H1 (cell line): ENCODE measurements at regions not wholly inside any gene's neighbourhood (a gene's known extent, or its start where the extent isn't known, plus 50 kb on each side); places are given as distances from the start of the nearest gene placed in this dataset.
A peak's percentile ranks its signal among the peaks of the same experiment; 100 is the strongest.

Experiments
- CTCF ChIA-PET: fragments of 300-600 bp; sonication (Branson Sonifier 250); formaldehyde crosslinking; loops from one replicate; lab custom pipeline; 2021; ENCODE audit not compliant: partially characterized antibody; lab: Charles Lee
- POLR2A ChIA-PET: fragments of 300-600 bp; sonication (Branson Sonifier 250); formaldehyde crosslinking; loops from one replicate; lab custom pipeline; 2021; ENCODE audit warnings: inconsistent platforms; ENCODE audit not compliant: partially characterized antibody; lab: Charles Lee
- DNase-seq, 2 experiments: peaks; one replicate each; pipeline versions ENCODE4 v3.0.0 to v3.0.0-alpha.2; 2010 to 2022; ENCODE audit warnings: low spot score in 2 of 2, low read depth in 1 of 2, mixed read lengths in 1 of 2
- FAIRE-seq: peaks from 2 replicates; lab custom pipeline; 2011; peaks lifted over from hg19 to GRCh38; lab: Jason Lieb, UNC
- H2AFZ ChIP-seq: 2 replicates; pipeline ENCODE4 v1.8.1; 2012; ENCODE audit warnings: low read length, inconsistent platforms
- H2AK5ac ChIP-seq: 2 replicates; pipeline ENCODE4 v1.6.1; 2013; ENCODE audit warnings: low read depth, low read length
- H2BK120ac ChIP-seq: replicated peaks from 2 replicates; pipeline ENCODE3; 2013; ENCODE audit warnings: low read depth, low read length, inconsistent platforms
- H2BK12ac ChIP-seq: 2 replicates; pipeline ENCODE4 v1.6.1; 2013; ENCODE audit warnings: low read depth, low read length
- H2BK15ac ChIP-seq: 2 replicates; pipeline ENCODE4 v1.6.1; 2013; ENCODE audit warnings: low read length
- H2BK20ac ChIP-seq: 2 replicates; pipeline ENCODE4 v1.6.1; 2013; ENCODE audit warnings: low read length
- H2BK5ac ChIP-seq: 2 replicates; pipeline ENCODE4 v1.6.1; 2013; ENCODE audit warnings: low read depth, low read length
- H3K14ac ChIP-seq: 2 replicates; pipeline ENCODE4 v1.6.1; 2013; ENCODE audit warnings: inconsistent platforms; ENCODE audit not compliant: insufficient read length
- H3K18ac ChIP-seq: 2 replicates; pipeline ENCODE4 v1.6.1; 2013; ENCODE audit warnings: low read length; ENCODE audit errors: extremely low read depth
- H3K23ac ChIP-seq: 2 replicates; pipeline ENCODE4 v1.6.1; 2013; ENCODE audit warnings: inconsistent platforms; ENCODE audit not compliant: insufficient read length
- H3K23me2 ChIP-seq: 2 replicates; pipeline ENCODE4 v1.6.1; 2013; ENCODE audit warnings: low read depth, low read length
- H3K27ac ChIP-seq: 2 replicates; pipeline ENCODE4 v1.6.1; 2011; ENCODE audit warnings: low read depth, low read length, inconsistent platforms
- H3K27me3 ChIP-seq, 4 experiments: replicated peaks in 1 of 4; 1 replicate in 1 of 4; 2 replicates in 3 of 4; pipeline versions ENCODE4 v1.6.1 to v1.8.1; 2011 to 2013; ENCODE audit warnings: low read length in 3 of 4, mild to moderate bottlenecking in 3 of 4, inconsistent platforms in 2 of 4, mixed read lengths in 2 of 4, moderate library complexity in 1 of 4; ENCODE audit not compliant: control insufficient read depth in 3 of 4, insufficient read depth in 3 of 4; ENCODE audit errors: extremely low read depth in 1 of 4
- H3K36me3 ChIP-seq, 4 experiments: 2 replicates each; pipeline versions ENCODE4 v1.6.1 to v1.8.1; 2011 to 2013; ENCODE audit warnings: mild to moderate bottlenecking in 4 of 4, low read length in 3 of 4, moderate library complexity in 2 of 4, control low read depth in 1 of 4, inconsistent platforms in 1 of 4; ENCODE audit not compliant: insufficient read depth in 4 of 4, control insufficient read depth in 2 of 4
- H3K4ac ChIP-seq: replicated peaks from 2 replicates; pipeline ENCODE3; 2013; ENCODE audit warnings: low read length, low read depth, mixed read lengths, inconsistent platforms; ENCODE audit not compliant: insufficient read length
- H3K4me1 ChIP-seq, 4 experiments: replicated peaks in 1 of 4; 1 replicate in 1 of 4; 2 replicates in 3 of 4; pipeline versions ENCODE4 v1.6.1 to v1.8.1; 2011 to 2013; ENCODE audit warnings: low read length in 3 of 4, inconsistent platforms in 2 of 4, mixed read lengths in 1 of 4; ENCODE audit not compliant: insufficient read depth in 4 of 4, control insufficient read depth in 3 of 4
- H3K4me2 ChIP-seq, 2 experiments: 2 replicates each; pipeline versions ENCODE4 v1.6.1 to v1.8.1; 2011 to 2013; ENCODE audit warnings: low read depth in 2 of 2, low read length in 2 of 2, control low read depth in 1 of 2, inconsistent platforms in 1 of 2, mild to moderate bottlenecking in 1 of 2; ENCODE audit not compliant: insufficient read depth in 1 of 2
- H3K4me3 ChIP-seq, 4 experiments: fragments of 200-600, 300-600 bp in 1 of 4; sonication (generic), shearing (Covaris generic), sonication (Bioruptor Twin) in 1 of 4; 2 replicates each; pipeline versions ENCODE4 v1.5.1 to v1.8.1; 2011 to 2016; ENCODE audit warnings: low read length in 4 of 4, low read depth in 3 of 4, control low read depth in 2 of 4, inconsistent platforms in 2 of 4, mild to moderate bottlenecking in 2 of 4, mixed read lengths in 1 of 4, moderate library complexity in 1 of 4; ENCODE audit not compliant: insufficient read depth in 2 of 4; ENCODE audit errors: extremely low read depth in 1 of 4
- H3K56ac ChIP-seq: replicated peaks from 2 replicates; pipeline ENCODE3; 2013; ENCODE audit warnings: low read depth, mild to moderate bottlenecking, mixed read lengths, low read length, inconsistent platforms; ENCODE audit not compliant: insufficient read length
- H3K79me1 ChIP-seq: 2 replicates; pipeline ENCODE4 v1.6.1; 2013; ENCODE audit warnings: low read depth, low read length, control low read depth
- H3K79me2 ChIP-seq, 2 experiments: 2 replicates each; pipeline versions ENCODE4 v1.6.1 to v1.8.1; 2012 to 2013; ENCODE audit warnings: low read length in 2 of 2, mild to moderate bottlenecking in 2 of 2, inconsistent platforms in 1 of 2; ENCODE audit not compliant: insufficient read depth in 2 of 2, control insufficient read depth in 1 of 2
- H3K9ac ChIP-seq, 4 experiments: replicated peaks in 1 of 4; 1 replicate in 1 of 4; 2 replicates in 3 of 4; pipeline versions ENCODE4 v1.6.1 to v1.8.1; 2011 to 2013; ENCODE audit warnings: low read depth in 3 of 4, low read length in 3 of 4, control low read depth in 2 of 4, mild to moderate bottlenecking in 2 of 4, moderate library complexity in 2 of 4, inconsistent platforms in 1 of 4; ENCODE audit errors: extremely low read depth in 1 of 4
- H3K9me3 ChIP-seq, 2 experiments: 2 replicates each; pipeline versions ENCODE4 v1.6.1 to v1.8.1; 2012 to 2013; ENCODE audit warnings: mild to moderate bottlenecking in 2 of 2, moderate library complexity in 2 of 2, control low read depth in 1 of 2, inconsistent platforms in 1 of 2, low read depth in 1 of 2, low read length in 1 of 2, mixed read lengths in 1 of 2; ENCODE audit not compliant: insufficient read depth in 2 of 2
- H4K20me1 ChIP-seq, 2 experiments: replicated peaks in 1 of 2; 2 replicates each; pipeline versions ENCODE3 to v1.8.1; 2011 to 2013; ENCODE audit warnings: inconsistent platforms in 2 of 2, low read length in 2 of 2, mild to moderate bottlenecking in 1 of 2; ENCODE audit not compliant: insufficient read depth in 2 of 2, control insufficient read depth in 1 of 2
- H4K5ac ChIP-seq: 2 replicates; pipeline ENCODE4 v1.6.1; 2013; ENCODE audit warnings: low read length, low read depth, mixed read lengths, inconsistent platforms; ENCODE audit not compliant: insufficient read length
- H4K8ac ChIP-seq: 2 replicates; pipeline ENCODE4 v1.8.0; 2013; ENCODE audit warnings: mild to moderate bottlenecking, moderate library complexity, low read length, inconsistent platforms; ENCODE audit not compliant: insufficient read depth; ENCODE audit errors: extremely low read depth
- H4K91ac ChIP-seq: replicated peaks from 2 replicates; pipeline ENCODE3; 2013; ENCODE audit warnings: low read length, mixed read lengths, inconsistent platforms; ENCODE audit not compliant: insufficient read length
- CBX8 ChIP-seq: fragments of 300-800, 300-1000 bp; sonication (generic); IDR thresholded peaks from 2 replicates; pipeline ENCODE4 v1.7.1; 2016; ENCODE audit warnings: low read depth, low read length, borderline replicate concordance
- CTCF ChIP-seq, 3 experiments: IDR thresholded peaks; 1 replicate in 2 of 3; 2 replicates in 1 of 3; pipeline versions ENCODE4 v1.5.1 to v1.6.1; 2011; ENCODE audit warnings: low read length in 3 of 3, mild to moderate bottlenecking in 3 of 3, inconsistent platforms in 2 of 3, low read depth in 1 of 3, moderate library complexity in 1 of 3; ENCODE audit not compliant: insufficient read depth in 1 of 3; ENCODE audit errors: control extremely low read depth in 1 of 3
- KDM1A ChIP-seq: fragments of 200-600, 300-600 bp; sonication (generic); IDR thresholded peaks from 2 replicates; pipeline ENCODE4 v1.7.1; 2016; ENCODE audit warnings: mild to moderate bottlenecking, low read length, borderline replicate concordance
- RAD21 ChIP-seq, 2 experiments: IDR thresholded peaks in 1 of 2; conservative IDR thresholded peaks in 1 of 2; 2 replicates each; pipeline ENCODE4 v1.6.1; 2011; ENCODE audit warnings: low read depth in 2 of 2, low read length in 2 of 2, improper control_type of control experiment in 1 of 2, inconsistent platforms in 1 of 2, mild to moderate bottlenecking in 1 of 2, moderate library complexity in 1 of 2
- RFX5 ChIP-seq: IDR thresholded peaks from 2 replicates; pipeline ENCODE4 v1.6.1; 2011; ENCODE audit warnings: low read depth, low read length, improper control_type of control experiment, borderline replicate concordance
- SRF ChIP-seq: IDR thresholded peaks from 2 replicates; pipeline ENCODE4 v1.6.1; 2011; ENCODE audit warnings: mild to moderate bottlenecking, low read depth, low read length, moderate library complexity
- TCF12 ChIP-seq: IDR thresholded peaks from 2 replicates; pipeline ENCODE4 v1.6.1; 2011; ENCODE audit warnings: low read depth, mild to moderate bottlenecking, low read length
- YY1 ChIP-seq: IDR thresholded peaks from 2 replicates; pipeline ENCODE4 v1.6.1; 2011; ENCODE audit warnings: low read depth, mild to moderate bottlenecking, low read length
- WGBS, 2 experiments: shearing (Covaris generic) in 1 of 2; methylation state at CpG; one replicate each; pipeline versions ENCODE4 v1.1.6 to v1.1.7; 2013 to 2015; ENCODE audit warnings: low lambda C conversion rate in 2 of 2, mixed read lengths in 2 of 2, inconsistent platforms in 1 of 2, low coverage in 1 of 2, missing lambda C conversion rate in 1 of 2; ENCODE audit not compliant: insufficient replicate concordance in 2 of 2, insufficient coverage in 1 of 2, insufficient read length in 1 of 2; ENCODE audit errors: extremely low coverage in 1 of 2, missing lambda C conversion rate in 1 of 2; 5-methylcytosine and 5-hydroxymethylcytosine counted together

- no peaks in the 10 kb centered on the region; the same call in 1 of the 2 replicates for H3K23me2 ChIP-seq
- TF ChIP-seq YY1 = no peak
- no peak for TF ChIP-seq RFX5
- TF ChIP-seq RAD21 (IDR thresholded peaks at IDR 0.05 in 1 of 2, conservative IDR thresholded peaks at IDR 0.05 in 1 of 2; ENCODE audit: low read depth in 2 of 2, low read length in 2 of 2) = peak; percentile 28 to 39; a peak in 3 of 4 replicates
- peak in 1 of 3 experiments; percentile 15; a peak in 2 of 4 replicates for TF ChIP-seq CTCF (IDR thresholded peaks at IDR 0.05; ENCODE audit: control extremely low read depth in 1 of 3, insufficient read depth in 1 of 3, low read depth in 1 of 3, low read length in 3 of 3)
- no peak for TF ChIP-seq CBX8
- no peak for TF ChIP-seq SRF
- no peak for TF ChIP-seq TCF12
- TF ChIP-seq KDM1A = no peak
- TF ChIP-seq, all 59 proteins: peak for 2
- Histone ChIP-seq H4K91ac (no peak overlapping the region), H3K79me2 (no peaks in the 10 kb centered on the region), H2BK12ac (no peak overlapping the region; the same call in 1 of the 2 replicates), H3K9me3 (no peaks in the 10 kb centered on the region), H4K8ac (no peak overlapping the region), H3K14ac (no peak overlapping the region), H3K27ac (no peak overlapping the region), H3K4ac (no peak overlapping the region), H3K18ac (no peak overlapping the region), H3K9ac (no peak overlapping the region), H2AK5ac (no peak overlapping the region), H2BK5ac (no peak overlapping the region), H3K23ac (no peak overlapping the region), H3K4me3 (no peak overlapping the region), H2BK15ac (no peak overlapping the region), H3K56ac (no peak overlapping the region), H3K4me1 (no peaks in the 10 kb centered on the region), H2AFZ (no peak overlapping the region), H4K20me1 (peaks cover 0 to 2% of the 10 kb centered on the region in 2 experiments), H3K79me1 (no peaks in the 10 kb centered on the region), H2BK20ac (no peak overlapping the region), H4K5ac (no peak overlapping the region), H3K4me2 (no peak overlapping the region), H3K36me3 (no peaks in the 10 kb centered on the region), H2BK120ac (no peak overlapping the region), H3K27me3 (no peaks in the 10 kb centered on the region; a peak in 2 of 7 replicates)
- 93% methylated on average over 4 of the region's 4 CpGs; no CpG with 5 or more reads in 1 of the 2 experiments for WGBS, 2 experiments
- DNase-seq = no peak
- ChIA-PET POLR2A (interaction anchor here (1.4 kb wide), 1 partner anchor 14 kb away, joined by 4 read pairs; no protein-coding TSS in a partner anchor), CTCF (interaction anchor here (0.6 to 4.3 kb wide), 6 partner anchors 14 to 566 kb away, joined by 3 to 30 read pairs (median 3); no protein-coding TSS in a partner anchor)
- no peak for FAIRE-seq
Measured at GRCh38 chr12:13270817-13271216, 74.3 kb downstream of the EMP1 start.
